GM21367 (cell line): ENCODE measurements at regions not wholly inside any gene's neighbourhood (a gene's known extent, or its start where the extent isn't known, plus 50 kb on each side); places are given as distances from the start of the nearest gene placed in this dataset.

Experiments used
- ATAC-seq: cut with Tn5 transposase; IDR thresholded peaks from one replicate; pipeline ENCODE4 v1.9.1; 2021; ENCODE audit not compliant: unreplicated experiment

- no peak for ATAC-seq
These were observed 304.9 kb downstream of the TMEM167A start for GRCh38 chr5:82772281-82772680.

- ATAC-seq = no peak
These were observed 311.0 kb downstream of the TMEM167A start for GRCh38 chr5:82766206-82766605.

- ATAC-seq = no peak
These were observed 311.4 kb downstream of the TMEM167A start for GRCh38 chr5:82765765-82766164.

GRCh38 chr5:82760856-82761255 lies 316.3 kb downstream of the TMEM167A start:
- no peak for ATAC-seq

- no peak for ATAC-seq
These were observed 318.3 kb downstream of the TMEM167A start for GRCh38 chr5:82758881-82759280.

- peak; percentile 94 for ATAC-seq
These were observed 322.4 kb downstream of the TMEM167A start for GRCh38 chr5:82754759-82755158.

GRCh38 chr5:82754036-82754746 lies 323.0 kb downstream of the TMEM167A start:
- no peak for ATAC-seq

GRCh38 chr5:82753374-82753773 lies 323.8 kb downstream of the TMEM167A start:
- ATAC-seq = no peak

- ATAC-seq = no peak
These were observed 327.8 kb downstream of the TMEM167A start for GRCh38 chr5:82749461-82749820.

GRCh38 chr5:82748688-82749460 lies 328.3 kb downstream of the TMEM167A start:
- no peak for ATAC-seq

- ATAC-seq = no peak
These were observed 329.2 kb downstream of the TMEM167A start for GRCh38 chr5:82747986-82748385.

GRCh38 chr5:82745016-82745415 lies 332.2 kb downstream of the TMEM167A start:
- no peak for ATAC-seq

- ATAC-seq = no peak
These were observed 338.4 kb downstream of the TMEM167A start for GRCh38 chr5:82738681-82739269.

- ATAC-seq = no peak
These were observed 341.9 kb downstream of the TMEM167A start for GRCh38 chr5:82735160-82735789.

GRCh38 chr5:82734347-82734746 lies 342.8 kb downstream of the TMEM167A start:
- ATAC-seq = no peak

GRCh38 chr5:82730913-82731312 lies 346.3 kb downstream of the TMEM167A start:
- ATAC-seq = no peak

- ATAC-seq = no peak
These were observed 348.1 kb downstream of the TMEM167A start for GRCh38 chr5:82728926-82729702.

- no peak for ATAC-seq
These were observed 354.0 kb downstream of the TMEM167A start for GRCh38 chr5:82723168-82723567.

- ATAC-seq = no peak
These were observed 356.1 kb downstream of the TMEM167A start for GRCh38 chr5:82721087-82721410.

GRCh38 chr5:82720213-82721086 lies 356.7 kb downstream of the TMEM167A start:
- ATAC-seq = no peak
